Hematopoietic multipotent progenitor cell treated with erythropoietin and hydrocortisone succinate and interleukin-3 and kit ligand, for 6 days (in vitro differentiated cells): ENCODE measurements at regions not wholly inside any gene's neighbourhood (a gene's known extent, or its start where the extent isn't known, plus 50 kb on each side); places are given as distances from the start of the nearest gene placed in this dataset.

Source experiments
- DNase-seq: peaks from one replicate; pipeline ENCODE4 v3.0.0-alpha.2; 2015

- no peak for DNase-seq
Measured at GRCh38 chr10:44685747-44686146, 225.4 kb upstream of the TMEM72 start.

GRCh38 chr10:44689368-44689767 lies 221.8 kb upstream of the TMEM72 start:
- DNase-seq, result no peak

DNA sequence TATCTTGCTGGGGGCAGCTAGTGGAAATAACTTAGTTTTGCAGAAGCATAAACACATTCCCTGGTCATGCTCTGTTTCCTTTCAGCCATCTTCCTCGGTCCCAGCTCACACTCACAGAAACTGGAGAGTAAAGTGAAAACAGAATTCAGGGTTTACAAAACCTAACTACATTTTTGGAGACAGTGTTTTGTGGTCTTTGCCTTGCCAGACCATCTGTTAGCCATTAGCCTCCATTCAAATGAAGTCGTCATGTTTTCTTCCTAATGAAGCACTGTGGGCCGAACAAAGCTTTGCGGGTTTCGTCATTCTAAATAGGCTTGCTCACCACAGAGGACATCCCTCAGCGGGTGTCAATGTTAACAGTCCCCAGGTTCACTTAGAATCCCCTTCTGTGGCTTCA lies 214.6 kb upstream of the TMEM72 start:
- DNase-seq, result no peak

DNA sequence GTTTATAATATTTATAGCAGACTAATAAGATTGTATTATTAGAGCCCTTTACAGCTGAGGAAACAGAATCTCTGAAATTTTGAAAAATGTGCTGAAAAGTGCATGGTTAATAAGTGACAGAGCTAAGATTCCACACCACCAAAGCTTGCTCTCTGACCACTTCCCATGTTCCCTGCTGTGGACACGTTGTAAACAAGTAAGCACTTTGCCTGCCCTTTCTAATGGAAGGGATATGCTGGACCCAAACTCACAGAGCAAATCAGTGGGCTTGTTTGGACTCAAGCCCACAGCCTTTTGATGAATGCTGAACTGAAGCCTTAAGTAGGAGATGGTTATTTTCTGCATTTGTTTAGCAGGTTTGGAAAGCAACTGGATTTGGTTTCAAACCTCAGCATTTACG lies 214.0 kb upstream of the TMEM72 start:
- DNase-seq, result no peak

GRCh38 chr10:44702531-44702930 lies 208.6 kb upstream of the TMEM72 start:
- no peak for DNase-seq

- DNase-seq, result no peak
Measured at GRCh38 chr10:44703241-44704155, 207.6 kb upstream of the TMEM72 start.

- DNase-seq, result no peak
Measured at GRCh38 chr10:44704616-44705015, 206.5 kb upstream of the TMEM72 start.

- DNase-seq, result no peak
Measured at GRCh38 chr10:44706745-44707144, 204.4 kb upstream of the TMEM72 start.

- no peak for DNase-seq
Measured at GRCh38 chr10:44713307-44713706, 197.8 kb upstream of the TMEM72 start.

DNA sequence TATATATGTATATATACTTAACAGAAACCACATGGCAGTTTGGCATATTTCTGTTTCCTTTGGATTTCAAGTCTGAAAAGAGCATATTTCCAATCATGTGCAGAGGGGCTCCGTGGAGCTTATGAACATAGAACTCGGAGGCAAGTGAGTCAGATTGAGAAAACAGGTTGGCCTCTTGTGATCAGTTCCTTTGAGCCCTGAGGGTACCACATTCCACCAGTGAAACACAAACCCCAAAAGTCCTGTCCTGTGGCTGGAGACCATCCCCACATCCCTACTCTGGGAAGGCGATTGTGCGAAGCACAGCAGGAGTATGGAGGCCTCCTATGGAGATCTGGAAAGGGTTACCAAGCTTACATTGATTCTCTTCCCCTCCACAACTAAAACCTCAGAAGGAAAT lies 196.7 kb upstream of the TMEM72 start:
- no peak for DNase-seq

GRCh38 chr10:44715136-44715535 lies 196.0 kb upstream of the TMEM72 start:
- no peak for DNase-seq

GRCh38 chr10:44716470-44717015 lies 194.6 kb upstream of the TMEM72 start:
- no peak for DNase-seq

GRCh38 chr10:44723082-44723481 lies 188.1 kb upstream of the TMEM72 start:
- DNase-seq, result peak; percentile 2

DNA sequence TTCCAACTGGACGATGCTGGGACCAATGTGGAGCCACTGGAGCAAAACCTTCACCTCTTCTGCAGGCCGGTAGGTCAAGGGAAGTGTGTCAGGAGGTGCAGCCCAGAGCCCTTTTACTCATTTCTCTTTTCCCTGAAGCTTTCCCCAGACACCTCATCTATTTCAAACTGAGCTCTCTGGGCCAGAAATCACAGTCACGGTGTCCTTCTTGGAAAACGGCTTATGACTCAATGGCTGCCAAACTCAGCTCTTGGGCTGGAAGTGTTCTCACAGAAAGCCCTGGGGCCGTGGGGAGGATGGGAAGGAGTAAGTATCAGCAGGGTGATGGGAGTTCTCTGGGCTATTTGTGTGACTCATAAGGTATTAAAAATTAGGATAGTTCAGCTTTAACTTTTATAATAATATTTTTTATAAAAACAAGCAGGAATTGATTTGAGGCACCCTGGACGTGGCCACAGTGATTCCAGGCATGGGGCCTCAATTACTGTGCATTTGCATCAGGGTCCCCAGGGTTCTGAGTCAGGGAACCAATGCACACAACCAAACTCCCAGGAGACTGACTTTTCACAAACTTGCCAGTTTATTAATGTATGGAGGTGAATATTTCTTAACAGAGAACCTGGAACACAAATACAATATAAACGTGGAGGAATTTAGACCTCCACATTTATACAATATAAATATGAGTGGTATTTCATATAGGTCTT lies 187.4 kb upstream of the TMEM72 start:
- DNase-seq, result no peak

GRCh38 chr10:44724415-44725174 lies 186.5 kb upstream of the TMEM72 start:
- DNase-seq, result no peak

DNA sequence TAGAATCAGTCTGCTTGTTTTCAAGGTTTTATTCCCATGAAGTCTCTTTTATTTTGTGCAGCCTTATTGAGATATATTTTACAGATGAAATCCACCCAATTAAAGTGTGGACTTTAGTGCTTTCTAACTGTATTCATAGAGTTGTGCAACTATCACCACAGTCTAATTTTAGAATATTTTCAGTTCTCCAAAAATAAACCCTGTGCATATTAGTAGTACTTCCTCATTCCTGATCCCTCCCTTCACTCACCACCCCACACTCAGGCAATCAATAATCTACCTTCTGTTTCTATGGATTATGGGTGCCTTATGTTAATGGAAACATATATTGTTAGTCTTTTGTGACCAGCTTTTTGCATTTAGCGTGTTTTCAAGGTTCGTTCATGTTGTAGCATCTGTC lies 185.7 kb upstream of the TMEM72 start:
- DNase-seq, result peak; percentile 37

- no peak for DNase-seq
Measured at GRCh38 chr10:44731283-44731682, 179.9 kb upstream of the TMEM72 start.

GRCh38 chr10:44733501-44734488 lies 177.3 kb upstream of the TMEM72 start:
- no peak for DNase-seq

DNA sequence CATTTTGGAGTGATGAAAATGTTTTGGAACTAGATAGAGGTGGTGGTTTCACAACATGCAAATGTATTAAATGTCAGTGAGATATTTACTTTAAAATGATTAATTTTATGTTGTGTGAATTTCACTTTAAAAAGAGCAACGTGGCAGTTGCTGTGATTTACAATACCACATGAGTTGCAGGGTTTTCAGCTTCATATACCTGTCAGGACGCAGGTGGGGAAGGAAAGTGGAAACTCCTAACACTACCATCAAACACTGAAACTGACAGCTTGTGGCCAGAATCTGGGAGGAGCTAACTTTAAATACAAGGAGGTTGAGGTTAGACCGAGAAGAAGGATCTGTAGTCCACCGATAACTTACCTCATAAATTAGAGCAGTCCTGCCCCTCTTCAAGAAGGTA lies 168.9 kb upstream of the TMEM72 start:
- DNase-seq, result no peak

DNA sequence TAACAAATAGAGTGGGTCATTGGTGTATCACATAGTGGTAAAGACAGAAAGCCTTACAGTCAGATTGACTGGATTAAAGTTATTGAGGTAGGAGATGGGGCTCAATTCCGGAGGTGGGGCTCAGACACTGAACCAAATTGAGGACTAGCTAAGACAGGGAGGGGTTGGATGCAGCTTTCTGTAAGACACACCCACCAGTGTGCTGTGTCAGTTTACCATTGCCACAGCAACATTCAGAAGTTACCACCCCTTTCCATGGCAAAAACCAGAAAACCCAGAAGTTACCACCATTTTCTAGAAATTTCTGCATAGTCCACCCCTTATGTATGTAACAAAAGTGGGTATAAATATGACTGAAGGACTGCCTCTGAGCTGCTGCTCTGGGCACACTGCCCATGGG lies 167.6 kb upstream of the TMEM72 start:
- DNase-seq, result no peak

DNA sequence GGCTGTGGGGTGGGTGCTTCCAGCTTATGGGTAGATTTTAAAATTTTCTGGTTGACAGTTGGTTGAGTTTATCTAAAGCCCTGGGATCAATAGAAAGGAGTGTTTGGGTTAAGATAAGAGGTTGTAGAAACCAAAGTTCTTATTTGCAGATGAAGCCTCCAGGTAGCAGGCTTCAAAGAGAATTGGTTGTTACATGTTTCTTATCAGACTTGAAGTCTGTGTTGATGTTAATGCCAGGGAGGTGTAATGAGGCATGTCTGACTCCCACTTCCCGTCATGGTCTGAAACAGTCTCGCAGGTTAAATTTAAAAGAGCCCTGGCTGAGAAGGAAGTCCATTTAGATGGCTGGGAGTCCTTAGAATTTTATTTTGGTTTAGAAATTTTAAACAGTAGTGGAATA lies 165.2 kb upstream of the TMEM72 start:
- DNase-seq, result no peak

- no peak for DNase-seq
Measured at GRCh38 chr10:44747593-44748172, 163.5 kb upstream of the TMEM72 start.
